HCT116 (cell line): ENCODE measurements at regions not wholly inside any gene's neighbourhood (a gene's known extent, or its start where the extent isn't known, plus 50 kb on each side); places are given as distances from the start of the nearest gene placed in this dataset.

ENCODE experiments used
- ATAC-seq: fragments of 200-7000 bp; cut with Tn5 transposase; 2 replicates; pipeline ENCODE4 v1.9.1; 2020; ENCODE audit warnings: mild to moderate bottlenecking, moderate library complexity
- BruUV-seq: library from RNA; stranded (reverse); fragments of 400-500 nt; replicated peaks from 2 replicates; lab custom pipeline; 2021; lab: Mats Ljungman, UMichigan
- CTCF ChIA-PET: fragments of 300-600 bp; sonication (Branson Sonifier 250); formaldehyde crosslinking; loops from one replicate; lab custom pipeline; 2021; ENCODE audit warnings: antibody characterized with exemption; lab: Charles Lee
- POLR2A ChIA-PET: fragments of 300-600, 350-600 bp; sonication (Branson Sonifier 250); formaldehyde crosslinking; loops from one replicate; lab custom pipeline; 2021; ENCODE audit warnings: antibody characterized with exemption; lab: Charles Lee
- RAD21 ChIA-PET, 2 experiments: fragments of 300-600 bp; sonication (Branson Sonifier 250); formaldehyde crosslinking; loops; one replicate each; lab custom pipeline; 2023; ENCODE audit warnings: low total read pairs in 2 of 2; ENCODE audit not compliant: uncharacterized antibody in 2 of 2, unreplicated experiment in 2 of 2, low non-redundant PET in 1 of 2; lab: Charles Lee
- DNase-seq: peaks from one replicate; pipeline ENCODE4 v3.0.0-alpha.2; 2010; ENCODE audit warnings: low read depth, low spot score
- H2AFZ ChIP-seq: fragments of 200-600 bp; shearing (Covaris generic), sonication (generic); 2 replicates; pipeline ENCODE4 v1.6.1; 2017; ENCODE audit warnings: low read depth, mixed run types, mixed read lengths, antibody characterized with exemption, low read length; ENCODE audit not compliant: poor library complexity, severe bottlenecking
- H3K27ac ChIP-seq: 2 replicates; pipeline ENCODE4 v1.5.1; 2012; ENCODE audit warnings: low read depth, low read length
- H3K27me3 ChIP-seq: fragments of 200-600 bp; sonication (generic); 2 replicates; pipeline ENCODE4 v1.6.1; 2016; ENCODE audit warnings: mixed run types, low read length, mixed read lengths; ENCODE audit not compliant: insufficient read depth
- H3K36me3 ChIP-seq, 2 experiments: fragments of 200-500 bp in 1 of 2; fragments of 200-600 bp in 1 of 2; sonication (Bioruptor generic) in 1 of 2; sonication (generic) in 1 of 2; 2 replicates each; pipeline versions ENCODE4 v1.5.1 to v1.6.1; 2014 to 2016; ENCODE audit warnings: low read length in 2 of 2, inconsistent platforms in 1 of 2, mixed read lengths in 1 of 2, mixed run types in 1 of 2; ENCODE audit not compliant: insufficient read depth in 2 of 2, control insufficient read depth in 1 of 2
- H3K4me1 ChIP-seq, 2 experiments: fragments of 200-600 bp in 1 of 2; sonication (generic) in 1 of 2; 2 replicates each; pipeline versions ENCODE4 v1.5.1 to v1.6.1; 2012 to 2017; ENCODE audit warnings: low read length in 2 of 2, inconsistent platforms in 1 of 2, mild to moderate bottlenecking in 1 of 2, mixed read lengths in 1 of 2, mixed run types in 1 of 2, moderate library complexity in 1 of 2; ENCODE audit not compliant: insufficient read depth in 2 of 2, control insufficient read depth in 1 of 2
- H3K4me2 ChIP-seq: fragments of 200-600 bp; sonication (generic); 2 replicates; pipeline ENCODE4 v1.6.1; 2017; ENCODE audit warnings: mixed run types, low read length, mixed read lengths
- H3K4me3 ChIP-seq, 2 experiments: fragments of 200-600 bp in 1 of 2; sonication (generic) in 1 of 2; replicated peaks in 1 of 2; 2 replicates each; pipeline ENCODE4 v1.5.1; 2011 to 2016; ENCODE audit warnings: low read length in 2 of 2, control low read depth in 1 of 2, low read depth in 1 of 2, mild to moderate bottlenecking in 1 of 2, mixed read lengths in 1 of 2, mixed run types in 1 of 2
- H3K79me2 ChIP-seq: fragments of 200-600 bp; sonication (generic); 2 replicates; pipeline ENCODE4 v1.6.1; 2017; ENCODE audit warnings: mild to moderate bottlenecking, mixed run types, low read length, moderate library complexity, mixed read lengths; ENCODE audit not compliant: insufficient read depth
- H3K9ac ChIP-seq: fragments of 200-600 bp; sonication (generic); 2 replicates; pipeline ENCODE4 v1.6.1; 2016; ENCODE audit warnings: low read length, mixed read lengths
- H3K9me2 ChIP-seq: fragments of 200-600 bp; sonication (generic), shearing (Covaris generic); 2 replicates; pipeline ENCODE4 v1.6.1; 2017; ENCODE audit warnings: mixed run types, mild to moderate bottlenecking, moderate library complexity; ENCODE audit not compliant: insufficient read depth
- H3K9me3 ChIP-seq, 2 experiments: fragments of 200-500 bp in 1 of 2; fragments of 200-600 bp in 1 of 2; sonication (Bioruptor generic) in 1 of 2; sonication (generic) in 1 of 2; 2 replicates each; pipeline ENCODE4 v1.6.1; 2014 to 2017; ENCODE audit warnings: low read length in 2 of 2, mixed read lengths in 2 of 2, inconsistent platforms in 1 of 2, low read depth in 1 of 2, mild to moderate bottlenecking in 1 of 2, mixed run types in 1 of 2, moderate library complexity in 1 of 2; ENCODE audit not compliant: control insufficient read depth in 1 of 2, insufficient read depth in 1 of 2
- H4K20me1 ChIP-seq: fragments of 200-600 bp; sonication (generic), shearing (Covaris generic); 2 replicates; pipeline ENCODE4 v1.6.1; 2017; ENCODE audit warnings: mixed run types, mild to moderate bottlenecking, moderate library complexity; ENCODE audit not compliant: insufficient read depth
- ATF3 ChIP-seq: IDR thresholded peaks from 2 replicates; pipeline ENCODE4 v1.6.1; 2012
- CBX3 ChIP-seq: IDR thresholded peaks from 2 replicates; pipeline ENCODE4 v1.6.1; 2012; ENCODE audit warnings: low read depth
- CEBPB ChIP-seq: IDR thresholded peaks from 2 replicates; pipeline ENCODE4 v1.6.1; 2012; ENCODE audit warnings: low read depth
- EZH2 ChIP-seq: fragments of 200-600 bp; sonication (generic); IDR thresholded peaks from 2 replicates; pipeline ENCODE4 v1.6.1; 2017; ENCODE audit warnings: antibody characterized with exemption, mixed run types
- EZH2phosphoT487 ChIP-seq: fragments of 200-600 bp; IDR thresholded peaks from 2 replicates; pipeline ENCODE4 v1.6.1; 2018; ENCODE audit warnings: antibody characterized with exemption, borderline replicate concordance
- FOSL1 ChIP-seq: IDR thresholded peaks from 2 replicates; pipeline ENCODE4 v1.6.1; 2012; ENCODE audit warnings: low read depth
- MAX ChIP-seq: IDR thresholded peaks from 2 replicates; pipeline ENCODE4 v1.6.1; 2012
- POLR2AphosphoS5 ChIP-seq: IDR thresholded peaks from 2 replicates; pipeline ENCODE4 v1.6.1; 2011; ENCODE audit warnings: mild to moderate bottlenecking, low read depth, low read length, moderate library complexity
- RAD21 ChIP-seq: IDR thresholded peaks from 2 replicates; pipeline ENCODE4 v1.6.1; 2012; ENCODE audit warnings: low read depth, mild to moderate bottlenecking
- SP1 ChIP-seq: IDR thresholded peaks from 2 replicates; pipeline ENCODE4 v1.6.1; 2012; ENCODE audit warnings: low read depth
- SRF ChIP-seq: IDR thresholded peaks from 2 replicates; pipeline ENCODE4 v1.6.1; 2012; ENCODE audit warnings: low read depth
- TCF7L2 ChIP-seq: IDR thresholded peaks from 2 replicates; pipeline ENCODE4 v1.7.0; 2011; ENCODE audit warnings: borderline replicate concordance, inconsistent platforms; ENCODE audit not compliant: insufficient read depth, insufficient read length; ENCODE audit errors: extremely low read depth
- YY1 ChIP-seq: IDR thresholded peaks from 2 replicates; pipeline ENCODE4 v1.6.1; 2011; ENCODE audit warnings: low read length, low read depth, moderate library complexity, mild to moderate bottlenecking; ENCODE audit not compliant: insufficient replicate concordance; ENCODE audit errors: extremely low read depth
- ZBTB33 ChIP-seq: IDR thresholded peaks from 2 replicates; pipeline ENCODE4 v1.6.1; 2011; ENCODE audit warnings: mild to moderate bottlenecking, low read length, moderate library complexity; ENCODE audit not compliant: insufficient replicate concordance; ENCODE audit errors: extremely low read depth
- ZFX ChIP-seq: fragments of 450-650 bp; IDR thresholded peaks from 2 replicates; pipeline ENCODE4 v1.6.1; 2017
- ZNF274 ChIP-seq: fragments of 200-500 bp; sonication (Bioruptor generic); IDR thresholded peaks from 2 replicates; pipeline ENCODE4 v1.6.1; 2014; ENCODE audit warnings: mild to moderate bottlenecking, low read depth, low read length, inconsistent platforms
- intact Hi-C: fragments of 100-400 bp; cut with micrococcal nuclease; formaldehyde crosslinking; loops from 2 replicates; pipeline ENCODE4 v1.10.0; 2022

DNA sequence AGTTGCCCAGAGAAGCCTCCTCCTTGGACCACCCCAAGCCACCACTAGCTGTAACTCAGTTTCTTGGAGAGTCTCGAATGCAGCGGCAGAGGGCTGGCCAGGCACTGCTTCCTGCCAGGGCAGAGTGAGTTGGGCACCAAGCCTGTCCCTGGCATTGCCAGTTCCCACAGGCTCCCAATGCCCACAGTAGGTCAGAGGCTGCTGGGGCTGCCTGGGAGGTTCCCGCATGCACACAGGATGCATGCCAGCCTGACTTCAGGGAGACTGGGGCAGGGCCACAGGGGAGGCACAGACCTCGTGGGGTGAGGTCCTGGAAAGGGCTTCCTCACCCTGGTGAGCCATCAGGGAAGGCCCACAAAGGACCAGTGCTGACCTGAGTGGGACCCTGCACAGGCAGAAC is 152.8 kb downstream of the ZNF248 start:
- H3K27ac ChIP-seq: no peak overlapping the region
- ChIA-PET RAD21 (no interaction called here), POLR2A (no interaction called here), CTCF (no interaction called here)
- no peaks in the 10 kb centered on the region; a peak in 1 of 4 replicates for H3K9me3 ChIP-seq
- H3K4me1 ChIP-seq: no peaks in the 10 kb centered on the region
- no peak for DNase-seq
- H2AFZ ChIP-seq: no peak overlapping the region
- H3K36me3 ChIP-seq: no peaks in the 10 kb centered on the region
- H3K9ac ChIP-seq: no peak overlapping the region
- intact Hi-C loops: no loop called here
- ATAC-seq: no peak
- BruUV-seq: no TSS peak
- no peak overlapping the region for H3K4me3 ChIP-seq
- H3K79me2 ChIP-seq: no peaks in the 10 kb centered on the region
- no peaks in the 10 kb centered on the region for H3K9me2 ChIP-seq
- TF ChIP-seq EZH2: no peak
- no peak for TF ChIP-seq RAD21
- no peak for TF ChIP-seq FOSL1
- TF ChIP-seq ZBTB33: no peak
- TF ChIP-seq, all 23 proteins: peak for 0
- H3K4me2 ChIP-seq: no peak overlapping the region
- H3K27me3 ChIP-seq: no peaks in the 10 kb centered on the region
- no peaks in the 10 kb centered on the region for H4K20me1 ChIP-seq

GRCh38 chr10:37703833-37704382 is 153.5 kb downstream of the ZNF248 start:
- DNase-seq (no peak), ATAC-seq (no peak)
- Histone ChIP-seq H4K20me1 (no peaks in the 10 kb centered on the region), H3K4me3 (no peak overlapping the region), H3K4me1 (no peaks in the 10 kb centered on the region), H3K9me2 (no peaks in the 10 kb centered on the region), H3K27ac (no peak overlapping the region), H3K36me3 (no peaks in the 10 kb centered on the region), H3K79me2 (no peaks in the 10 kb centered on the region), H3K9me3 (no peaks in the 10 kb centered on the region; a peak in 1 of 4 replicates), H2AFZ (no peak overlapping the region), H3K4me2 (no peak overlapping the region), H3K27me3 (no peaks in the 10 kb centered on the region), H3K9ac (no peak overlapping the region)
- CTCF ChIA-PET: no interaction called here
- POLR2A ChIA-PET: no interaction called here
- intact Hi-C loops: no loop called here
- RAD21 ChIA-PET: no interaction called here
- no TSS peak for BruUV-seq
- TF ChIP-seq TCF7L2 (no peak), ZFX (no peak), RAD21 (no peak), MAX (no peak), EZH2 (no peak), CBX3 (no peak), SP1 (no peak), ATF3 (no peak), ZNF274 (no peak), CEBPB (no peak), POLR2AphosphoS5 (no peak), YY1 (no peak), FOSL1 (no peak), ZBTB33 (no peak), SRF (no peak), EZH2phosphoT487 (no peak)
